ENCODE measurements at regions not wholly inside any gene's neighbourhood (a gene's known extent, or its start where the extent isn't known, plus 50 kb on each side); places are given as distances from the start of the nearest gene placed in this dataset.

DNA sequence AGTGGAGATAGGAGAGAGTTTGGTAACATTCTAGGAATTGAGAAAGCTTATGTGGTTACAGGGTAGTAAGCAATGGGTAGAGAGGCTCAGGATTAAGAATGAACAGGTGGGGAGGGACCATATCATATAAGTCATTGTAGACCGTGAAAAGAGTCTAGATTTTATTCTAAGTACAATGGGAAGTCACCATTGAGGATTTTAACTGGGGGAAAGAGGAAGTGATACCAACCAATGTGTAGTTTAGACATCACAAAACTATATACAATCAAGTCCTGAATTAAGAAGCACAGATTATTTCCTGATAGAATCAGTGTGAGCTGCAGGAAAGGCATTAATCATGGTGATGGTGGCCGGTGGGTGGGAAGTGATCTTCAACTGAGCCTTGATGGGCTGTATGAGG lies 178.3 kb upstream of the ZIC3 start:
- DNase-seq (ENCODE audit: low spot score): no peak

DNA sequence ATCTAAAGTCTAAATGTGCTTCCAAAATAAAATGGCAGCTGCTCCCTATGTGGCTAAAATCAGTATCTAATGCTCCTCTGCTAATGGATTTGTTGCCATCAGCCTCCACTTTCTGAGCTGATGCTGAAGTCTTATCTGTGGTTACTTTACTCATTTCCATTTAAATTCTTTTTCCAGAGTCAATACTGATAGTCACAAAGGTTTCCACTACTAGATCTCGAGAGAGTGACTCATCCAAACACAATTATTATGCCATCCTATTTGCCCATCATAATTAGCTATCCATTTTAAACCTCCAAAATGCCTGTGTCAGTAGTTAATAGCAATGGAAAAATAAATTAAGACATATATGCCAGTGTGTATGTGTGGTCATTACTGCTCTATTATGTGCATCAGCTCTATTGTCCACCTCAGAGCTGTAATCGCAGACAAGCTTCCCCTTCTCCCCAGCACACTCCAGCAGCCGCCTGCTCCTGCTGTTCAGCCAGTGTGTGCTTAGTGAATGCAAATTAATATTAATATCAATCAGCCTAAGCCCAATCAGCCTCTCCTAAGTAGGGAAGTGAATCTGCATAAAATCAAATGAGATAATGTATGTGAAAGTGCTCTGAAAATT lies 199.8 kb upstream of the ZIC3 start:
- no peak for DNase-seq (ENCODE audit: low spot score)

DNA sequence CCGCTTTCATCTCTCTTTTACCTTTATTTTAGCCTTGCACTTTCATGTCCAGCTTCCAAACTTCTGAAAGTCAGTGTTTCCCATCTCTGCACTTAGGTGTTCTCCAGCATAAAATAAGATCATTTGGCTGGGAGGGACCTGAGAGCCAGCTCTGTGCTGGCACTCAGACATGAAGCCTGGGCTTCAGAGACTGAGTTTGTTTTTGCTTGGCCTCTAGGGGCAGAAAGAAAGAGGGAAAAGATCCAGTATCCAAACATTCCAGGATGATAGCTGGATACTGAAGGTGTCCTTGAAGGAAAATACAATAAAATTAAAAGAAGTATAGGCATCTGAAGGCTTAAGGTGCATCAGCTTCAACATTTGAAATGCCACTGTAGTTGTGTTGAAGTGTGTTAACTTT lies 202.4 kb upstream of the ZIC3 start:
- DNase-seq (ENCODE audit: low spot score): no peak

DNA sequence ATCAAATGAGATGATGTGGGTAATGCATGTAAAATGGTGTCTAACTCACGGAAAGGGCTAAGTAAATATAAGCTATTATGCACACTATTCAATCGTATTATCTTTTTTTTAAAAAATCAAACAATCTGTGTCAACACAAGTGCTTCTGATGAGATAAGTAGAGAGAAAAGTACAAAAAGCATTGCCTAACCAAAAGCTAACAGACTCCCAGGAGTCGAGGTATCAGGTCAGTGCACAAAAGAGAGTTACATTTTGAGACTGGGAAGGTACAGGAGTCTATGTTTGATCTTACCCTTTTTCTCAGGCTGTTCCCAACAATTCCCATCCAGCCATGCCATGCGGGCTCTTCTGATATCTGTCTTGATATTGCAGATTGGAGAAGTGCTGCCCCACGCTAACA lies 203.3 kb upstream of the ZIC3 start:
- DNase-seq (ENCODE audit: low spot score): no peak

DNA sequence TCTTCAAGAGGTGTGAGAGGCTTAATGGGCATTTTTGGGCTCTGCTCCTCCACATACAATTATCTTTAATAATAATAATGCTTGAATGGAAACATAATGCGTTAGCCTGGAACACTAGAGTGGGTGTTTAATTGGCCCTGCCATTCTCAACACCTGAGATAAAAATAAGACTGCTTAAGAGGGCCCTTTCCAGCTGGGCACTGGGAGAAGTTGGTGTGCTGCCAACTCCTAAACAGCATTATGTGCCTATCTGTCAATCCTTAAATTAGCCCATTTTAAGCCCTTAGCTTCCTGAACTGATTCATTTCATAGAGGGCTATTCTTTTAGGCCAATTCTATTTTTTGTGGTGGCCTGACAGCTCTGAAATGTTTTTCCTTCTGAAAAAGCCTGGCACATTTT lies 211.1 kb upstream of the ZIC3 start:
- no peak for DNase-seq (ENCODE audit: low spot score)

DNA sequence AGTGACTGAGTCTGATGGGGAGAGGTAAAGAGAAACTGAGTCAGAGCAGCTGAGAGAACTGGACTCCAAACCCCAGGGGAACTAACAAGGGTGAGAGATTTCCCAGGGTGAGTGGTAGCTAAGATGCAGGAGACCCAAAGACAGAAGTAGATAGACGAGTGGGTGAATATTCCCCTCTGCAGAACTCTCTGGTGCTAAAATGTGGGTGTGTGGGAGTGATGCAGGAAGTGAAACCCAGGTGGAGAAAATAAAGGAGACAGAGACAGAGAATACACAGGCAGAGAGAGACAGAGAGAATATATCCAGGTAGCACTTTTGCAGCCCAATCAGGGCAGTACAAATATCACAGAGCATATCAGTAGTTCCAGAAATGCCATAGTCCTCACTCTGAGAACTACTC lies 212.5 kb upstream of the ZIC3 start:
- DNase-seq (ENCODE audit: low spot score): no peak

DNA sequence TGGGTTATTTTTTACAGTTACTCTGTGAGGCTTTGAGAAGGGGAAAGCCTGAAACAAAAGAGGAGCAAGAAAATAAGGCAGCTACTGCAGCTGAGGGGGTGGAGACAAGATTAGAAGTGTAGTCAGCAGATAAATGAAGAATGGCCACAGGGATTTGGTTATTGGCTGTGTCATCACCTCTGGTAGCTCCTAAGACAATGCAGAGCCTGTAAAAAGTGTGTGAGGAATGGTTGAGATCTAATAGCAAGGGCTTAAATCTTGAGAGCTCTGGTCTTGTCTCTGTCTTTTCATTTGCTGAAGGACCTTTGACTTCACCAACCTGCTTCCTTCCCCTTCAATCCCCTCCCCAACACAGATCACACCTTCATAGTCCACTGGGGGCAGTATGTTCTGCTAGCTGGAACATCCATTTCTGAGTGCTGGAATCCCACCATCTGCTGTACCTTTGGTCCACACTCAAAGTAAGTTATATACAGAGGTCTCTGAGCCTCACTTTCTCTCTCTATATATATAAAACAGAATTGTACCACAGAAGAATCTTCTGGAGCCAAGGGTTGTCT lies 213.7 kb upstream of the ZIC3 start:
- DNase-seq (ENCODE audit: low spot score): no peak

DNA sequence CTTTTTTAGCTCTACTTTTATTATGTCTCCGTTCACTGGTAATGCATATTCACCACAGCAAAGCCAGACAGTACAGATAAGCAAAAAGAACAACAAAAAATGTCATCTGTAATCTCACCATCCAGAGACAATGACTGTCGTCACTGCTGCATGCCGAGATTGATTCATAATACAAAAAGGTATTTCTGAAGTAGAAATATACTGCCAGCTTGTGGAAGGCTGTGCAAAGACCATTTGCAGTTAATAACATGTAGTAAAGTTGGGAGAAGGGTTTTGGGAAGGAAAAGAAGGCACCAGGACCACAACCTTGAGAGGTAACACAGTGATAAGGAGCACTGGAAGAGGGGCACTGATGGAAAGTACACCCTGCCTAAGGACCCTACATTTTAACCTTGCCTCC lies 223.0 kb upstream of the ZIC3 start:
- no peak for DNase-seq (ENCODE audit: low spot score)

DNA sequence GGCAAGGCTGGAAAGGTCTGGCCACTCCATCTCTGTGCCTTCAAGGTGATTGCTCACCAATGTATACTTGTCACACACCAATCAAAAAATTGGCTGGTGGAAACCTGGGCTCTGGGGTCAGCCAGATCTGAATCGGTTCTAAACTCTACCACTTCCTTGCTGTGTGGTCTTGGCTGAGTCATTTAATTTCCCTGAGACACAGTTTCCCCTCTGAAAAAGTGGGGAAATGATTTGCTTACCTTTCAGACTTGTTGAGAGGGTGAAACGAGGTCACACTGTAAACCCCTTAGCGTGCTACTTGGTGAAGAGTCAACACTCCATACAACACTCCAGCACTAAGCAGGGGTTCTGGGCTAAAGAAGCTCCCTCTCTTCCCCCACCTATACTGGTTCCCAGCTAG lies 252.3 kb upstream of the ZIC3 start:
- DNase-seq (ENCODE audit: low spot score): no peak

DNA sequence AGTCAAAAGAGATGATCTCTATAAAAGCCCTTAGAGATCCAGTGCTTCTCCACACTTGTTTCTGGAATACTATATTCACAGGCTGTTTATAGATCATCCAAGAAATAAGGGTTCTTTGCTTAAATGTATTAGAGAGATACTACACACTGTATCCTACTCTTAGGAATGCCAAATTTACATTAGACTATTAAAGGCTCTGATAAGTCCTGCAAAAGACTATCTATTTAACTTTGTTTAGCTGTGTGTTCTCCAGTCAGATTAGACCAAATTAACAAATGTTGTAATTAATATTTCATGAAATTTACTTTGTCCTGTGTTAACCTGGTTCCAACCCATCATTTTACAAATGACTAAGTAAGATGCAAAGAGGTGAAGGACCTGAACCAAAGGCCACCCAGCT lies 260.5 kb upstream of the ZIC3 start:
- DNase-seq (ENCODE audit: low spot score): no peak

DNA sequence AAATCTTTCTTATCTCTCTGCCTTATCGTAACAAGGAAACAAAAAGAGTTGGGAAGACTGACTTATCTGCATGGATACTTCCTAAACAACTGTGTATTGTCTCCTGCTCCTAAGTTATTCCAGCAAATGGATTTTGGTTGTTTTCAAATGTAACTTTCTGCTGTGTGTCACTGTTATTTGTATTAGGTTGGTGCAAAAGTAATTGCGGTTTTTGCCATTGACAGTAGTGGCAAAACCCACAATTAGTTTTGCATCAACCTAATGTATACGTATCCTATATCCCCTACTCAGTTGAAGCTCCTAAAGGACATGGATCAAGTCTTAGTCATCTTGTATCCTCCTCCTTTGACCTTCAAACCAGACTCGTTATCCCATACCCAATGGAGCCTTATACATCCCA lies 263.4 kb upstream of the GPR101 start:
- DNase-seq (ENCODE audit: low spot score): no peak

DNA sequence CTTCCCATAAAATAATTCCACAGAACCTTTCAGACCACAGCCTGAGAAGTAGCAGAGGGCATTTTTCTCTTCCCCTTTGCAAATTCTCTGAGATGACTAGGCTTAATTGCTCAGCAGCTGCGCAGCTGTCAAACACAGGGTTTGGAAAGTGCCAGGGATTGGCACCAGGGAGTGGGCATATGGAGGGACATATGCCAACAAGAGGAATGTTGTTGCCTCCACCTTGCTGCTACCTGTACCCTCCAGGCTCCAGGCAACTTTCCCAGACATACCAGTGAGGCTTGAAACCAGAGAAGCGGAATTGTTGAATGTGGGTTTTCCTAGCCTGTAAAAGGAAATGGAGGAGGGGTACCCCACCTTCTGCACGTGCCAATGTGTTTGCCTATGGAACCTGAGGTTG lies 256.2 kb upstream of the GPR101 start:
- no peak for DNase-seq (ENCODE audit: low spot score)

DNA sequence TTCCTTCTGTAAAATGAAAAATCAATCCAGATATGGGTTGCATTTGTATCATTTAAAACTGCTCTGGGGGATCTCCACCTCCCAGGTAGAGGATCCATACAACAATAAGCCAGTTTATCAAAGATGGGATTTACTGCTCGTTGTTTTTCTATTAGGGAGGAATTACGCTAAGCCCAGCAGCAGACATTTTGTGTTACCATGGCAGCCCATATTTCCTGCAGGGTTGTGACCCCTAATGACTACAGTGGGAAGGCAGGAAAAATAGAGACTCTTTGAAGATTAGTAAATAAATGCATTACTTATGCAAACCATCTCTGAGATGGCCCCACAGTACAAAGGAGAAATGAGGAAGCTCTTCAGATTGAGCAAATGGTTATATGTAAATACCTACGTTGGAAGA lies 253.4 kb upstream of the GPR101 start:
- DNase-seq (ENCODE audit: low spot score): no peak

DNA sequence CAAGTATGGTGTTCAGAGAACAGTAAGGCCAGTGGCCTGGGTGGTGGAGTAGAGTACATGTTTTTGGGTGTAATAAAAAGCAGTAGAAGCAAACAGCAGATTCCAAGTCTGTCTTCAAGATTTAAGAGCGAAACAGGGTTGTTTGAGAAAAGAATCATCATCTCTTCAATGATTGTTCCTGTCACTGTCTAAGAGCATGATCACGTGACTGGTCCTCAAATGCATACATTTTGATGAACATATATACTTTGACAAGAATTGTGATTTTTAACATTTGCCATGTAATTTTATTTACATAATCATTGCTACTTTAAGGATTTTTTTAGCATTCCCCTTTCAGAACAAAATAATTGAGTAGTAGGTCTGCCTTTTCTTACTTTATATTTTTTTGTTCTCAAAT lies 252.6 kb upstream of the GPR101 start:
- DNase-seq (ENCODE audit: low spot score): no peak

DNA sequence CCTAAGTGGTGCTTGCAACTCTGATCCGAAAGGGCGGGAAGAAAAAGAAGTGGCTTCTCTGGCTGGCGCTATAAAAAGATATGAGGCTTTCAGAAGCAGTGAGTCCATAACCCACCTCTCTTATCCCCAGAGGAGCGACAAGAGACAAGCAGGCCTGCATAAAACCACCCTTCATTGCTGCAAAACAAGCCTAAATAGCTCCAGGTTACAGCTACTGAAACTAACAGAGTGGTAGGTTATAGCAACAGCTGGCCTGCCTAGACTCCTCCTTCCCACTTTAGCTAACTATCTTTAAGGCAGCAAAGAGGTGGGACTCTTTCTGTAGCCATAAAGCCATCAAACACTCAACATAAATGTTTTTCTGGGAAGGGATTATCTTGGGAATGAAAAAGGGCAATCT lies 245.0 kb upstream of the GPR101 start:
- no peak for DNase-seq (ENCODE audit: low spot score)

DNA sequence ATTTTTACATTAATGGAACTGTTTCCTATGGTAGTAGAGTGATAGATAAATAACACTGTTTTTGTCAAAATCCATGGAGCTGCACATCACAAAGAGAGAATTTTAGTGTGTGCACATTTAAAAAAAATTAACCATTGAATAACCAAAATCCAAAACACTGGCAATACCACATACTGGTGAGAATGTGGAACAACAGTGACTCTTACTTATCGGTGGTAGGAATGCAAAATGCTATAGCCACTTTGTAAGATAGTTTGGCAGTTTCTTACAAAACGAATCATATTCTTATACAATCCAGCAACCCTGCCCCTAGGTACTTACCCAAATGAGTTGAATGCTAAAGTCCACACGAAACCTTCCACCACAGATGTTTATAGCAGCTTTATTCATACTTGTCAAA lies 229.6 kb upstream of the GPR101 start:
- DNase-seq (ENCODE audit: low spot score): no peak

DNA sequence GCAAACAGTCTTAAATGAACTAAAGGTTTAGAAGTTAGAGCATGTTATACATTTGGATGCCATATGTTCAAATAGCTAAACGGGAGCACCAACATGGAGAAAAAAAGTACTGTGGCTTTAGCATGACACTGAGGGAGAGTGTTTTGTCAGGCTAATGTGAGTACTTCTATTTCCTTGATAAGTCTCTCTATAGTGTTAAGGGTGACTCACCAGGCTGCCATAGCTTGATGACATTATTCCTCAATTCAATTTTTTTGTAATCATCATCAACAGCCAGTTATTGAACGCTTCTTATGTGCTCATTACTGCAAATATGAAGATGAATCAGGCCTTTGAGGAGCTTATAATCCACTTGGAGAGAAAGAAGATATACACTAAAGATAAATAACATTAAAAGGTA lies 211.4 kb upstream of the GPR101 start:
- DNase-seq (ENCODE audit: low spot score): no peak

DNA sequence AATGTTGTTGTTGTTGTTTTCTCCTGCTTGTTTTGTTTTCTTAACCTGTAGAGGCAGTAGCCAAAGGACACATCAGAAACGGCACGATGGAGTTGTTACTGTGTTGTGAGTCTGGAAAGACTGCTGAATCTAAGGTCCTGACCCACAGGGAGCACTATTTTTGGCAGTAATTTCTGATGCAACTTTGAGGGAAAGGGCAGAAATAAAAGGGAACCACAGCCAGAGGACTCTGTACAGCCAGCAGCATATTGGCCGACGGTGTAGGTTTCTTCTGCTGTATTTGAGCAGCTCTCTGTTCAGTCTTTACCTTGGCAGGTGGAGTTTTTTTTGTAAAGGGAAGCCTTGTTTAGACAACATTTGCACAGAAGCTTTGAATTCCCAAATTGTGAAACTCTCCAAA lies 203.0 kb upstream of the GPR101 start:
- DNase-seq (ENCODE audit: low spot score): no peak

DNA sequence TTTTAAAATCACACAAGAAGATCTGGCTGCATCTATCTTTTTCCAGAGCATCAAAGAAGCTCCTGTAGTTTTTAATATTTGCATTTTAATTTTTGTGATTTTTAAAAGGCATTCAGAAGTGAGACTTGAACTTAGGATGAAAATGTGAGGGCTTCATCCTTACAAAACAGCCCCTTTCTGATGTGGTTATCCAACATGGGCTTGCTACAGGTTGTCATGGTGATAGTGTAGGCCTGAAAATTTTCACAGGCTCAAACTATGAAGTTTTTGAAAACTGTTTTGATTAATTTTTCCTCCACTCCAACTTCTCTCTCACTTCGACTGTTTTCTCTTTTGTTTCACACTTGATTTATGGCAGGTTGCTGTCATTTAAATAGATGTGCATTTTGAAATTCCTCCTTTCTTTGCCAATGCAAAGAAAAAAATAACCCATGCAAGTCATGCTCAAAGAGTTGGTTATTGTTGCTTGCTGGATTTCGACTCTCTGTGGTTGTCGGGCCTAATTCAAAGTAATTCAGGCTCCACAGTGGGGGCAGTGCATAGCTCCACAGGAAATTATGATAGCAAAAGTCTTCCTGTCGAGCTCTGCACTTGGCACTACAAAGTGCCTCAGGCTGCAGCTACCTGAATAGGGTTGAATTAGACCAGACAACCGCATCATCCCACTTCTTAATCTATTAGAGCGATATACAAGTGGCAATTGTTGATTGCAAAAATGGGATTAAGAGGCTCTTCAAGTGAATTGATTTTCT lies 201.0 kb upstream of the GPR101 start:
- no peak for DNase-seq (ENCODE audit: low spot score)

DNA sequence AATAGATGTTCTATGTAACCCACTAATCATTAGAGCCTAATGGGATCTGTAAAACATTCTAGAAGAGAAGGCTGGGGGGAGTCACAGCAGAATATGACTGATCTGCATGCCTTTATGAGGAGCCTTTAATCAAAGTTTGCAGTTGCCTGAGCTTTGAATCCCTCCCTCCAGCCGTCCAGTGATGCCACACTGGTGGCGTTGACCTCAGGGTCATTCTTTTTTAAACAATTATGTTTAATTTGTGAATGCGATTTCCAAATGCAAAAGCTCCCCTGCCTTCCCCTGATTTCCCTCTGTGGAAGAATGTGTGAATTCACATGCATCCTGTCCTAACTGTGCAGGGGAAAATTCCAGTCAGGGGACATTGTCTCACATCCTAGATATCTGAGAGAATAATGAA lies 199.7 kb upstream of the GPR101 start:
- no peak for DNase-seq (ENCODE audit: low spot score)

DNA sequence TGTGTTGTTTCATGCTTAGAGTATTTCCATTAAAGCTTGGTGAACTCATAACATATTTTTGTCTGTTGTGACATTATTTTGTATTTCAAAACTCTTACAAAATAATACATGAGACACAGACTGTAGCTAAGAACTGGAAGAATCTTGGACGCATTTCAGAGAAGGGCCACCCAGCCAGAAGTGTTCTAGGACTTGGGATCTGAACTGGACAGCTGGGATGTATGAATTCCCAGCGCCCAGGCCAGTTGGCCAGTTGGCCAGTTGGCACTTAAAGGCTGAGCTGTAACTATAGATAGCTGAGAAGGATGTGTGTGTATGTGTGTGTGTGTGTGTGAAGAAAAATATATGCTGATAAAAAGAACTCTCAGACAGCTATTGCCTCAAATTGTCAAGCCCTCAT lies 193.4 kb upstream of the GPR101 start:
- DNase-seq (ENCODE audit: low spot score): no peak

DNA sequence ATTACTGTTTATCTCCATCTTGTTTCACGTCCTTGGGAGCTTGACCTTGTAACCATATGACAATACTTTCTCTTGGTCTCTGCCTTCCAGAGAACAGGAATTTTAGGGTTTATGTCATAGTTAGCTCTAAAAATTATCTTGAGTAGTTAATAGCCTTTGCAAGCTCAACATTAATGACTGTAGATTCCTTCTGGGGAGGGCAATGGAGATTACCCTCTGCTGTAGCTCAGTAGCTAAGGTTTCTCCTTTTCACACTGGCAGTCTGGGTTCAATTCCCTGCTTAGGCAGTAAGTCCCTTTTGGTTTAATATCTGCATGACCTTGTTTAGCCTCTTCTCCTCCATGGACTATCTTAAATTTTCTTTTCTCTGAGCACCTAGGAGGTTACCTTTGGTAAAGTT lies 181.7 kb upstream of the GPR101 start:
- no peak for DNase-seq (ENCODE audit: low spot score)

DNA sequence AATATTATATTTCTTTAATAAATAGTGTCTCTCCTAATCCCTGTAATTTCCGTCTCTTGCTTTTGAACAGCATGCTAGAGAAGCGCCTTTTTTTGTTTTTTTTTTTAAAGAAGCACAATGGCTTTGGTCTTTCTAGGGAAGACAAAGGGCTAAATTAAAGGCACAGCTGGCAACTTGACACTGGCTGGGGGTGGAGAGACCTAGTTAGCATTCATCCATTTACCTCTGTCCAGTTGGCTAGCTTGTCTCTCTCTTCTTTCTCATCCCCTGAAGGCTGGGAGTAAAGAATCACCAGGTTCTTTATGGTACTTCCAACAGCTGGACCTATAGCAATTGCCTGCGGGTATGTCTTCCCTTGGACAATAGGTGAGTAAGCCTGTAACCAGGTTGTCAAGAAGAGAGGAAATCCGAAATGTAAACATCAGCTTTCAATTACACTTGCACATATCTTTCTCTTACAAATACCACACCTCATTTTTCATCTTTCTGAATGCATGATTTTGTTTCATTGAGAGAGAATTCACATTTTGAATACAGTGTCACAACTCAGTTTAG lies 178.4 kb upstream of the GPR101 start:
- no peak for DNase-seq (ENCODE audit: low spot score)

DNA sequence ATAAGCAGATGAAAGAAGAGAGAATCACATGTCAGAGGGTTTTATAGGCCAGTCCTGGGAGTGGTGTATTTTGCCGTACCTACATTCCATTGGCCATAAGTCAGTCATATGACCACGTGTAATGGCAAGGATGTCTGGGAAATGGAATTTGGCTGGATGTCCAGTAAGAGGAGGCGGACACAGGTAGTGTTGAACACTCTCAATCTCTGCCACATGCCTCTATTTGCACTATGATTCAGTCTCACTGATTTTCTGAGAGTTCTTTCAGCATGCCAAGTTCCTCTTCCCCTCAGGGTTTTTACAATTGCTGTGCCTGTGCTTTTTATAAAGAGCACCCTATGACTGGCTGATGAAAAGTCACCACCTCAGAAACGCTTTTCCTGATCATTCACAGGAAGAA lies 164.2 kb upstream of the GPR101 start:
- DNase-seq (ENCODE audit: low spot score): no peak
